Colonic mucosa (tissue), 4 donors: ENCODE measurements at regions not wholly inside any gene's neighbourhood (a gene's known extent, or its start where the extent isn't known, plus 50 kb on each side); places are given as distances from the start of the nearest gene placed in this dataset.

ENCODE experiments used
- DNase-seq: peaks from one replicate; pipeline ENCODE4 v3.0.0-alpha.2; 2020
- H3K27ac ChIP-seq: fragments of 200-600 bp; one replicate; pipeline ENCODE4 v1.8.0; 2021
- H3K27me3 ChIP-seq: fragments of 200-600 bp; one replicate; pipeline ENCODE4 v1.8.0; 2021
- H3K36me3 ChIP-seq: fragments of 200-600 bp; one replicate; pipeline ENCODE4 v1.8.0; 2021
- H3K4me1 ChIP-seq: fragments of 200-600 bp; one replicate; pipeline ENCODE4 v1.8.0; 2021; ENCODE audit warnings: mild to moderate bottlenecking
- H3K4me3 ChIP-seq: fragments of 200-600 bp; one replicate; pipeline ENCODE4 v1.8.0; 2021
- H3K9ac ChIP-seq, 2 donors: one replicate each; pipeline ENCODE4 v1.7.0; 2013; ENCODE audit warnings: control low read depth in 2 of 2, low read depth in 2 of 2, low read length in 2 of 2
- H3K9me3 ChIP-seq: fragments of 200-600 bp; one replicate; pipeline ENCODE4 v1.8.0; 2021
- intact Hi-C: fragments of 100-400 bp; cut with DNase I; formaldehyde crosslinking; loops from one replicate; pipeline ENCODE4 v1.14.1; 2022
- TF ChIP-seq, protein P1 (sequence below): fragments of 200-600 bp; IDR thresholded peaks from one replicate; pipeline ENCODE4 v1.8.0; 2022; ENCODE audit warnings: antibody characterized with exemption, mild to moderate bottlenecking
- donor health status: healthy.
- donor health status: DM: no; HTN: no; CAD: no.
- donor health status: DM: no; HTN: no; CAD: no.

DNA sequence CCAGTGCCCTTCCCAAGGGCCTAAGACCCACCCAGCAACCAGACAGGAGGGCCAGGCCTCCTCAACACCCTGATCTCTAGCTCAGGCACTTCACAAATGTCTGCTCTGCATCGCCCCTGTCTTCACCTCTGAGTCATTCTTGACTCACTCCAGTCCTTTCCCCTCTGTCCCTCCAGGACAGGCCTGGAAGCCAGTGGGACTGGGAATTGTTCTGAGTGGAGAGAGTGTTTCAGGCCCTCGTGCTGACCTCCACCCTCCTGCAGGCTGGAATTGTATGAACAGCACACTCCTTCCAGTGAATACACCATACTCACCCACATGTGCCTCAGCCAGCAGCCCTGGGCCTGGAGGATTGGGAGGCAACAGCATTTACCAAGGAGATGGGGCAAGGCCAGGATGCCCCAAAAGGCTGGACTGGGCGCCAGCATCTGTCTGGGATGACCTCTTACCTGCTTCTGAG is 304.2 kb downstream of the CYP26B1 start:
- Histone ChIP-seq H3K4me3 (no peak overlapping the region), H3K4me1 (no peaks in the 10 kb centered on the region), H3K27ac (no peak overlapping the region), H3K9me3 (no peaks in the 10 kb centered on the region), H3K27me3 (no peaks in the 10 kb centered on the region), H3K9ac (no peak overlapping the region), H3K36me3 (no peaks in the 10 kb centered on the region)
- intact Hi-C loops = no loop called here
- no peak for DNase-seq
- TF ChIP-seq, protein P1, sequence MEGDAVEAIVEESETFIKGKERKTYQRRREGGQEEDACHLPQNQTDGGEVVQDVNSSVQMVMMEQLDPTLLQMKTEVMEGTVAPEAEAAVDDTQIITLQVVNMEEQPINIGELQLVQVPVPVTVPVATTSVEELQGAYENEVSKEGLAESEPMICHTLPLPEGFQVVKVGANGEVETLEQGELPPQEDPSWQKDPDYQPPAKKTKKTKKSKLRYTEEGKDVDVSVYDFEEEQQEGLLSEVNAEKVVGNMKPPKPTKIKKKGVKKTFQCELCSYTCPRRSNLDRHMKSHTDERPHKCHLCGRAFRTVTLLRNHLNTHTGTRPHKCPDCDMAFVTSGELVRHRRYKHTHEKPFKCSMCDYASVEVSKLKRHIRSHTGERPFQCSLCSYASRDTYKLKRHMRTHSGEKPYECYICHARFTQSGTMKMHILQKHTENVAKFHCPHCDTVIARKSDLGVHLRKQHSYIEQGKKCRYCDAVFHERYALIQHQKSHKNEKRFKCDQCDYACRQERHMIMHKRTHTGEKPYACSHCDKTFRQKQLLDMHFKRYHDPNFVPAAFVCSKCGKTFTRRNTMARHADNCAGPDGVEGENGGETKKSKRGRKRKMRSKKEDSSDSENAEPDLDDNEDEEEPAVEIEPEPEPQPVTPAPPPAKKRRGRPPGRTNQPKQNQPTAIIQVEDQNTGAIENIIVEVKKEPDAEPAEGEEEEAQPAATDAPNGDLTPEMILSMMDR = no peak

DNA sequence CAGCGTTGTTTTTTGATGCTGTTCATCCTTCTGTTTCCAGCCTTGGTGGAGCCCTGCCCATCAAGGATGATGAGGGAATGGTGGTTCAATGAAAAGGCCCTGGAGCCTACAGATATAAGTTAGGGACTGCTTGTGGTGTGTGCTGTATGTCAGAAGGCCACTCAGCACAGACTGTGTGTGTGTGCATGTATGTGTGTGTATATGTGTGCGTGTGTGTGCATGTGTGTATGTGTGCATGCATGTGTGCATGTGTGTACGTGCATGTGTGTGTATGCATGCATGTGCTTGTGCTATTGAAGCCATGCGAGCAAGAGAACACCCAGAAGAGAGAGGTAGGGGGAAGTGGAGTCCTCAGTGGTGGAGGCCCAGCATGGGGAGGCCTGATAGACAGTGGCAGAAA is 304.9 kb downstream of the CYP26B1 start:
- Histone ChIP-seq H3K36me3 (no peaks in the 10 kb centered on the region), H3K27me3 (no peaks in the 10 kb centered on the region), H3K9ac (no peak overlapping the region), H3K4me1 (no peaks in the 10 kb centered on the region), H3K4me3 (no peak overlapping the region), H3K9me3 (no peaks in the 10 kb centered on the region), H3K27ac (no peak overlapping the region)
- intact Hi-C loops = no loop called here
- no peak for DNase-seq
- TF ChIP-seq, protein P1 = no peak

DNA sequence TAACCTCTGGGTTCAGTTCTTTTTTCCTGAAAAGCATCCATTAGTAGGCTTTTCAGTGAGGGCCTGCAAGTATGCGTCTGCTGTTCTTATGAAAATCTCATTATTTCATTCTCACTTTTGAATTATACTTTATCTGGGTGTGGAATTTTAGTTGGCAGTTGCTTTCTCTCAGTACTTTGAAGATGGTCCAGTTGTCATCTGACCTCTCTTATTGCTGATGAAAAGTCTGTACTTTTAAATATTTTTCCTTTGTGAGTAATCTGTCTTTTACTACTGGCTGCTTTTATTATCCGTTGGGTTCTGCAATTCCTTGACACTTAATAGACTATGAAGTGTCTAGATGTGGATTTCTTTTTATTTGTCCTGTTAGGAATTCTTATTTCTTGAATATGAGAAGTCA is 307.8 kb downstream of the CYP26B1 start:
- Histone ChIP-seq H3K4me1 (no peaks in the 10 kb centered on the region), H3K27ac (no peak overlapping the region), H3K36me3 (no peaks in the 10 kb centered on the region), H3K9ac (no peak overlapping the region), H3K4me3 (no peak overlapping the region), H3K9me3 (no peaks in the 10 kb centered on the region), H3K27me3 (no peaks in the 10 kb centered on the region)
- no peak for DNase-seq
- intact Hi-C loops = no loop called here
- TF ChIP-seq, protein P1 = no peak

DNA sequence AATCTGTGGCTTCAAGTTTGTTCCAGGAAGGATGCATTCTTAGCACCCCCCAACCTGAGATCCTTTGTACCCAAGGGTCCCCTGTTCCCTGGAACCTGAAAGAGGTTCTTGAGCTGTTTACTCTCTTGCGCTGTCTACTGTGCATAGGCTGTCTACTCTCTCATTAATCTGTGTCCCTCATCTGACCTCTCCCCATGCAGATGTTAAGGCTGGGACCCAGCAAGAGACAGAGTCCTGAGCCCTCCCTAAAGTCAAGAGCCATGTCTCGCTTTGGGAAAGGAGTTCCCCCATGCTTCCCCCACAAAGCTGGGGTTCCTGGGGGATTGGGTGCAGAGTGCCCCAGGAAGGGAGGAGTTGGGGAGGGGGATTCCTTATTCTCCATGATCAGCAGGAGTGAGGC is 312.9 kb downstream of the CYP26B1 start:
- H3K9me3 ChIP-seq = no peaks in the 10 kb centered on the region
- no peak overlapping the region for H3K27ac ChIP-seq
- TF ChIP-seq, protein P1 = no peak
- no peak overlapping the region for H3K9ac ChIP-seq
- H3K27me3 ChIP-seq = no peaks in the 10 kb centered on the region
- H3K36me3 ChIP-seq = no peaks in the 10 kb centered on the region
- H3K4me3 ChIP-seq = no peak overlapping the region
- intact Hi-C loops = no loop called here
- H3K4me1 ChIP-seq = no peaks in the 10 kb centered on the region
- no peak for DNase-seq

DNA sequence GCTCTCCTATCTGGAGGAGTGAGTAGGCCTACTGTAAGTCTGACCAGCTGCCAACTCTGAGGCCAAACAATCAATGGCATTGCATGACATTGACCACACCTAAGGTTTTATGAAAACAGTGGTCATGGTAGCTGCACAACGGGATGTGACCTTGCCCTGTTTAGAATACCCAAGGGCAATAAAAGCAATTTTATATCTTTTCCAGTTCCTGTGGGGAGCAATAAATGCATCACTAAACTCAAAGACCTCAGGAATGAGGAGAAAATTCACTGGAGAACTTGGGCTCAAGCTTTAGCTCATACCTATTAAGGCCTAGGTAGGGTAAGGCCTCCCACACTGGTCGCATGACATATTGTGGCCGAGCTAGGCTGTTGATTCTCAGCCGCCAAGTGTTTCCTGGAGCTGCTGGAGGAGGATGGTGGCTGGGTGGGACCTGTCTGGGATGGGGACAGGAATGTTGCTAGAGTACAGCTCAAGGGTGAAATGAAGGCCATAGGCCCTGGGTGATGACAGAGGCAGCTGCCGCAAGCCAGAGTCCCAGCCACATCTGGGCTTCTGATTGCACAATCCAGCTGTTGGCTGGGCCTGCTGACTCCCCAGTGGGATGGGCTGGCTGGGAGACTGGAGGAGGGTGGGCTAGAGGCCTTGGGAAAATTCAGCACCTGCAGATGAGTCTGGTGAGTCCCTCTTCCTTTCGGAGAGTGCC is 313.7 kb downstream of the CYP26B1 start:
- Histone ChIP-seq H3K36me3 (no peaks in the 10 kb centered on the region), H3K9me3 (no peaks in the 10 kb centered on the region), H3K27me3 (no peaks in the 10 kb centered on the region), H3K4me1 (no peaks in the 10 kb centered on the region), H3K27ac (no peak overlapping the region), H3K4me3 (no peak overlapping the region), H3K9ac (no peak overlapping the region)
- TF ChIP-seq, protein P1 = no peak
- peak; percentile 25 for DNase-seq
- intact Hi-C loops = no loop called here
